ENCODE measurements at regions not wholly inside any gene's neighbourhood (a gene's known extent, or its start where the extent isn't known, plus 50 kb on each side); places are given as distances from the start of the nearest gene placed in this dataset.

GRCh38 chr5:68848091-68848490 lies 245.7 kb upstream of the SLC30A5 start:
- TF ChIP-seq CTCF (IDR thresholded peaks at IDR 0.05) (no peak), POLR2A (IDR thresholded peaks at IDR 0.05) (no peak), POLR2AphosphoS5 (IDR thresholded peaks at IDR 0.05) (no peak), EP300 (IDR thresholded peaks at IDR 0.05; ENCODE audit: low read depth) (no peak)

Measured in transverse colon (tissue), 4 donors.